ENCODE measurements at regions not wholly inside any gene's neighbourhood (a gene's known extent, or its start where the extent isn't known, plus 50 kb on each side); places are given as distances from the start of the nearest gene placed in this dataset.

GRCh38 chr1:231099996-231100767 lies 60.1 kb upstream of the FAM89A start:
- POLR2A ChIA-PET = no interaction called here

GRCh38 chr1:231099311-231099710 lies 59.3 kb upstream of the FAM89A start:
- CTCF ChIA-PET = no interaction called here
- Mint-ChIP-seq H3K27ac (no peak overlapping the region), H3K9me3 (no peaks in the 10 kb centered on the region), H3K36me3 (no peaks in the 10 kb centered on the region), H3K27me3 (peaks cover 33 to 41% of the 10 kb centered on the region in 2 donors), H3K4me1 (no peaks in the 10 kb centered on the region), H3K4me3 (no peak overlapping the region)
- ATAC-seq (replicated peaks in 1 of 4) (no peak), DNase-seq (no peak)
- POLR2A ChIA-PET = no interaction called here
- WGBS (ENCODE audit: insufficient coverage) = 87% methylated on average over 2 of the region's 6 CpGs
- Histone ChIP-seq H3K36me3 (ENCODE audit: control insufficient read depth in 2 of 2, extremely low read depth in 1 of 2, insufficient read depth in 1 of 2, low read length in 1 of 2) (no peaks in the 10 kb centered on the region), H3K9me3 (no peaks in the 10 kb centered on the region), H3K27ac (ENCODE audit: low read length) (no peak overlapping the region), H3K4me3 (ENCODE audit: control insufficient read depth in 1 of 2, extremely low read depth in 1 of 2, low read length in 1 of 2) (no peak overlapping the region), H3K27me3 (replicated peaks in 1 of 2; ENCODE audit: control insufficient read depth in 2 of 2, extremely low read depth in 1 of 2, insufficient read depth in 2 of 2, low read length in 1 of 2) (peaks cover 0 to 4% of the 10 kb centered on the region in 2 experiments), H3K4me1 (ENCODE audit: control insufficient read depth in 1 of 2, extremely low read depth in 1 of 2, insufficient read depth in 2 of 2, low read length in 2 of 2) (no peaks in the 10 kb centered on the region)

More at GRCh38 chr1:231099996-231100767, 60.1 kb upstream of the FAM89A start:
- no peak overlapping the region for H3K27ac ChIP-seq (ENCODE audit: low read length)
- CTCF ChIA-PET = interaction anchor here in 1 of 2 donors (0.6 kb wide), 1 partner anchor 15 kb away, joined by 3 read pairs; no protein-coding TSS in a partner anchor
- Mint-ChIP-seq H3K27me3 (peaks cover 30 to 39% of the 10 kb centered on the region in 2 donors), H3K36me3 (no peaks in the 10 kb centered on the region), H3K9me3 (no peaks in the 10 kb centered on the region), H3K4me1 (no peaks in the 10 kb centered on the region), H3K27ac (no peak overlapping the region), H3K4me3 (no peak overlapping the region)
- ATAC-seq (replicated peaks in 1 of 4) (no peak), DNase-seq (no peak)
- 77% methylated on average over 3 of the region's 9 CpGs for WGBS (ENCODE audit: insufficient coverage)
- peaks cover 0 to 7% of the 10 kb centered on the region in 2 experiments for H3K27me3 ChIP-seq (replicated peaks in 1 of 2; ENCODE audit: control insufficient read depth in 2 of 2, extremely low read depth in 1 of 2, insufficient read depth in 2 of 2, low read length in 1 of 2)
- H3K4me3 ChIP-seq (ENCODE audit: control insufficient read depth in 1 of 2, extremely low read depth in 1 of 2, low read length in 1 of 2) = no peak overlapping the region
- no peaks in the 10 kb centered on the region for H3K9me3 ChIP-seq
- H3K4me1 ChIP-seq (ENCODE audit: control insufficient read depth in 1 of 2, extremely low read depth in 1 of 2, insufficient read depth in 2 of 2, low read length in 2 of 2) = no peaks in the 10 kb centered on the region
- H3K36me3 ChIP-seq (ENCODE audit: control insufficient read depth in 2 of 2, extremely low read depth in 1 of 2, insufficient read depth in 1 of 2, low read length in 1 of 2) = no peaks in the 10 kb centered on the region

- WGBS (ENCODE audit: insufficient coverage) = 70% methylated on average over 2 of the region's 5 CpGs
- Histone ChIP-seq H3K4me1 (ENCODE audit: control insufficient read depth in 1 of 2, extremely low read depth in 1 of 2, insufficient read depth in 2 of 2, low read length in 2 of 2) (no peaks in the 10 kb centered on the region), H3K27ac (ENCODE audit: low read length) (no peak overlapping the region), H3K4me3 (ENCODE audit: control insufficient read depth in 1 of 2, extremely low read depth in 1 of 2, low read length in 1 of 2) (no peak overlapping the region), H3K36me3 (ENCODE audit: control insufficient read depth in 2 of 2, extremely low read depth in 1 of 2, insufficient read depth in 1 of 2, low read length in 1 of 2) (no peaks in the 10 kb centered on the region), H3K27me3 (replicated peaks in 1 of 2; ENCODE audit: control insufficient read depth in 2 of 2, extremely low read depth in 1 of 2, insufficient read depth in 2 of 2, low read length in 1 of 2) (peaks cover 0 to 17% of the 10 kb centered on the region in 2 experiments), H3K9me3 (no peaks in the 10 kb centered on the region)
- POLR2A ChIA-PET = no interaction called here
- Mint-ChIP-seq H3K27me3 (peaks cover 41 to 45% of the 10 kb centered on the region in 2 donors), H3K9me3 (no peaks in the 10 kb centered on the region), H3K4me1 (no peaks in the 10 kb centered on the region), H3K4me3 (no peak overlapping the region), H3K36me3 (no peaks in the 10 kb centered on the region), H3K27ac (no peak overlapping the region)
- DNase-seq (no peak), ATAC-seq (replicated peaks in 1 of 4) (no peak)
- CTCF ChIA-PET = no interaction called here
Observed at GRCh38 chr1:231095595-231095994, 55.5 kb upstream of the FAM89A start.

GRCh38 chr1:231094421-231094820 lies 54.4 kb upstream of the FAM89A start:
- CTCF ChIA-PET = interaction anchor here (0.5 to 1.4 kb wide), 4 partner anchors 31 to 1501 kb away, joined by 3 to 5 read pairs (median 3); no protein-coding TSS in a partner anchor
- no peak overlapping the region for H3K27ac Mint-ChIP-seq

GRCh38 chr1:231093156-231093922 lies 53.3 kb upstream of the FAM89A start:
- ATAC-seq (replicated peaks in 1 of 4) (no peak), DNase-seq (no peak)
- Mint-ChIP-seq H3K9me3 (no peaks in the 10 kb centered on the region), H3K36me3 (no peaks in the 10 kb centered on the region), H3K4me3 (no peak overlapping the region), H3K27ac (no peak overlapping the region), H3K4me1 (no peaks in the 10 kb centered on the region), H3K27me3 (peaks cover 30 to 39% of the 10 kb centered on the region in 2 donors)
- 76% methylated on average over 5 of the region's 13 CpGs for WGBS (ENCODE audit: insufficient coverage)
- H3K27ac ChIP-seq (ENCODE audit: low read length) = no peak overlapping the region
- no peaks in the 10 kb centered on the region for H3K4me1 ChIP-seq (ENCODE audit: control insufficient read depth in 1 of 2, extremely low read depth in 1 of 2, insufficient read depth in 2 of 2, low read length in 2 of 2)
- no peaks in the 10 kb centered on the region for H3K36me3 ChIP-seq (ENCODE audit: control insufficient read depth in 2 of 2, extremely low read depth in 1 of 2, insufficient read depth in 1 of 2, low read length in 1 of 2)
- no peaks in the 10 kb centered on the region for H3K9me3 ChIP-seq
- H3K27me3 ChIP-seq (replicated peaks in 1 of 2; ENCODE audit: control insufficient read depth in 2 of 2, extremely low read depth in 1 of 2, insufficient read depth in 2 of 2, low read length in 1 of 2) = peaks cover 0 to 17% of the 10 kb centered on the region in 2 experiments
- ChIA-PET CTCF (interaction anchor here (0.6 to 1.4 kb wide), 3 partner anchors 91 to 1502 kb away, joined by 3 read pairs; no protein-coding TSS in a partner anchor), POLR2A (interaction anchor here in 1 of 2 donors (0.6 kb wide), 1 partner anchor 227 kb away, joined by 3 read pairs; no protein-coding TSS in a partner anchor)
- no peak overlapping the region for H3K4me3 ChIP-seq (ENCODE audit: control insufficient read depth in 1 of 2, extremely low read depth in 1 of 2, low read length in 1 of 2)

More at GRCh38 chr1:231094421-231094820, 54.4 kb upstream of the FAM89A start:
- Histone ChIP-seq H3K4me1 (ENCODE audit: control insufficient read depth in 1 of 2, extremely low read depth in 1 of 2, insufficient read depth in 2 of 2, low read length in 2 of 2) (no peaks in the 10 kb centered on the region), H3K27me3 (replicated peaks in 1 of 2; ENCODE audit: control insufficient read depth in 2 of 2, extremely low read depth in 1 of 2, insufficient read depth in 2 of 2, low read length in 1 of 2) (peaks cover 0 to 17% of the 10 kb centered on the region in 2 experiments), H3K36me3 (ENCODE audit: control insufficient read depth in 2 of 2, extremely low read depth in 1 of 2, insufficient read depth in 1 of 2, low read length in 1 of 2) (no peaks in the 10 kb centered on the region), H3K9me3 (no peaks in the 10 kb centered on the region), H3K4me3 (ENCODE audit: control insufficient read depth in 1 of 2, extremely low read depth in 1 of 2, low read length in 1 of 2) (no peak overlapping the region), H3K27ac (ENCODE audit: low read length) (no peak overlapping the region)
- Mint-ChIP-seq H3K27me3 (peaks cover 35 to 46% of the 10 kb centered on the region in 2 donors), H3K9me3 (no peaks in the 10 kb centered on the region), H3K4me3 (no peak overlapping the region), H3K36me3 (no peaks in the 10 kb centered on the region), H3K4me1 (no peaks in the 10 kb centered on the region)
- POLR2A ChIA-PET = interaction anchor here in 1 of 2 donors (0.6 kb wide), 1 partner anchor 226 kb away, joined by 3 read pairs; no protein-coding TSS in a partner anchor
- WGBS (ENCODE audit: insufficient coverage) = no CpG with 5 or more reads among the region's 3 CpGs
- ATAC-seq (replicated peaks in 1 of 4) = no peak
- no peak for DNase-seq

- H3K4me3 ChIP-seq (ENCODE audit: control insufficient read depth in 1 of 2, extremely low read depth in 1 of 2, low read length in 1 of 2) = no peak overlapping the region
- no peaks in the 10 kb centered on the region for H3K9me3 ChIP-seq
- H3K27me3 ChIP-seq (replicated peaks in 1 of 2; ENCODE audit: control insufficient read depth in 2 of 2, extremely low read depth in 1 of 2, insufficient read depth in 2 of 2, low read length in 1 of 2) = peaks cover 0 to 17% of the 10 kb centered on the region in 2 experiments
- H3K4me3 Mint-ChIP-seq = no peak overlapping the region
- no CpG with 5 or more reads among the region's 5 CpGs for WGBS (ENCODE audit: insufficient coverage)
- H3K27ac Mint-ChIP-seq = no peak overlapping the region
- H3K9me3 Mint-ChIP-seq = no peaks in the 10 kb centered on the region
- no peaks in the 10 kb centered on the region for H3K36me3 ChIP-seq (ENCODE audit: control insufficient read depth in 2 of 2, extremely low read depth in 1 of 2, insufficient read depth in 1 of 2, low read length in 1 of 2)
- H3K4me1 Mint-ChIP-seq = no peaks in the 10 kb centered on the region
- ChIA-PET POLR2A (interaction anchor here in 1 of 2 donors (0.6 kb wide), 1 partner anchor 317 kb away, joined by 4 read pairs; no protein-coding TSS in a partner anchor), CTCF (interaction anchor here (1.1 to 1.4 kb wide), 2 partner anchors 157 to 176 kb away, joined by 3 to 6 read pairs; no protein-coding TSS in a partner anchor)
- H3K27me3 Mint-ChIP-seq = peaks cover 30 to 37% of the 10 kb centered on the region in 2 donors
- H3K36me3 Mint-ChIP-seq = no peaks in the 10 kb centered on the region
- DNase-seq (no peak), ATAC-seq (replicated peaks in 1 of 4) (no peak)
- H3K27ac ChIP-seq (ENCODE audit: low read length) = no peak overlapping the region
- no peaks in the 10 kb centered on the region for H3K4me1 ChIP-seq (ENCODE audit: control insufficient read depth in 1 of 2, extremely low read depth in 1 of 2, insufficient read depth in 2 of 2, low read length in 2 of 2)
Observed at GRCh38 chr1:231092380-231092779, 52.3 kb upstream of the FAM89A start.

Data from T-cell (primary cell).